ENCODE measurements at regions not wholly inside any gene's neighbourhood (a gene's known extent, or its start where the extent isn't known, plus 50 kb on each side); places are given as distances from the start of the nearest gene placed in this dataset.
"Not testable (repeated sequence)": the region's sequence is repeated elsewhere in the genome, so short reads cannot be mapped to it uniquely, and the experiment has no call there.

GRCh38 chr5:19172926-19173470, 815.0 kb downstream of the CDH18 start:
- no peak for DNase-seq

- DNase-seq, result no peak
These were observed 812.0 kb downstream of the CDH18 start for GRCh38 chr5:19175776-19176570.

GRCh38 chr5:19179571-19179970, 808.4 kb downstream of the CDH18 start:
- DNase-seq, result no peak

- no peak for DNase-seq
These were observed 798.8 kb downstream of the CDH18 start for GRCh38 chr5:19189176-19189575.

- no peak for DNase-seq
These were observed 794.4 kb downstream of the CDH18 start for GRCh38 chr5:19193631-19194030.

- DNase-seq, result no peak
These were observed 791.4 kb downstream of the CDH18 start for GRCh38 chr5:19196631-19197030.

GRCh38 chr5:19200251-19200650, 787.7 kb downstream of the CDH18 start:
- DNase-seq, result no peak

DNA sequence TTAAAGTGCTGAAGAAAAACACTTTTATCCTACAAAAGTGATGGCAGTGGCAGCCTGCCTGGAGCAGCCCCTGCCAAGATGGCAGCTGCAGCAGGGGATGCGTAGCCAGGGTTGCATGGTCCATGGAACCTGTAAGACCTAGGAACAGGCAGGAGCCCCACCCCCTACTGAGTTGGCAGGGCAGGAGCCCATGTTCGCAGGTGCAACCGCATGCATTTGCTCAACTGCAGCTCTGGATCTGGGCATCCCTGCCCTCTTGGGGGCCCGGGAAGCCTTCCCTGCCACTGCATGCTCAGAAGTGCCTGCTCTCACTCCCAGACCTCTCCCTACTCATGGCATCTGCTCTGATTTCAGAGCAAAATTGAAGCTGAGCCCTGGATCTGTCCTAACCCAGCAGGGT, 779.6 kb downstream of the CDH18 start:
- no peak for DNase-seq

- DNase-seq, result no peak
These were observed 777.1 kb downstream of the CDH18 start for GRCh38 chr5:19210886-19211285.

DNA sequence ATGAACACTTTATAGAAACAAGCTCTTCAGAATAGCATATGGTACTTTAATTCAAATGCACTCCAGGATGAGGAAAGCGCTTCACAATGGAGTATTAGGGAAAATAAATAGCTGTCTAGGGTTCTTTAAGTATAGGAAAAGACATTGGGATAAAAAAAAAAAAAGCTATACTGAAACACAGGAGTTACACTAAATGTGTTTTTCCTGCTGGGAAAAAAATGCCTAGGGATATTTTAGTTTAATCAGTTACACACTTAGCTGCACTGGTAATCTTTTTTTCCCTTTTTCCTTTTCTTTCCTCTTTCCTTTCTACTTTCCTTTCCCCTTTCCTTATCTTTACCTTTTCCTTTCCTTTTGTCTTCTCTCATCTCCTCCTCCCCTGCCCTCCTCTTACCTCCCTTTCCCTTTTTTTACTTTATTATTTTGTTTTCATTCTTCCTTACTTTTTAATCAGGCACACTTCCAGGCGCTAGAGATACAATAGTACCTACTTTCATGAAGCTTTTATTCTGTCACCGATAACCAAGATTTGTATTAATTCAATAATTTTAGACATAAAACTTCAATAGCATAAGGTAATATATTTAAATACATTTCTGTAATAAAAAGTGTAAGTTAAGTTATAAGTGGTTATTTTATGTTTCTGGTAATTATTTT, 758.7 kb downstream of the CDH18 start:
- DNase-seq, result no peak

- DNase-seq, result no peak
These were observed 754.4 kb downstream of the CDH18 start for GRCh38 chr5:19233573-19233972.

DNA sequence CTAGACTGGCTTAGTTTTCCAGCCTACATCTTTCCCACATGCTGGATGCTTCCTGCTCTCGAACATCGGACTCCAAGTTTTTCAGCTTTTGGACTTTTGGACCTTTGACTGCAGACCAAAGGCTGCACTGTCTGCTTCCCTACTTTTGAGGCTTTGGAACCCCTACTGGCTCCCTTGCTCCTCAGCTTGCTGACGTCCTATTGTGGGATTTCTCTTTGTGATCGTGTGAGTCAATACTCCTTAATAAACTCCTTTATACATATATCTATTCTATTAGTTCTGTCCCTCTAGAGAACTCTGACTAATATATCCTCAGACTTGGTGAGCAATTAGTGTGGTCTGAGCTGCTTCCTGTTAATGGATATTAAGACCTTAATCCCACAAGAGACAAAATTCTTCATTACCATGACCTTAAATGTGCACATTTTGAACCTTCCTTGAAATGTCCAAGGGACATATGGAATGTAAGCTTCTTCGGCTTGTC, 752.9 kb downstream of the CDH18 start:
- no peak for DNase-seq

- no peak for DNase-seq
These were observed 747.8 kb downstream of the CDH18 start for GRCh38 chr5:19240170-19240569.

DNA sequence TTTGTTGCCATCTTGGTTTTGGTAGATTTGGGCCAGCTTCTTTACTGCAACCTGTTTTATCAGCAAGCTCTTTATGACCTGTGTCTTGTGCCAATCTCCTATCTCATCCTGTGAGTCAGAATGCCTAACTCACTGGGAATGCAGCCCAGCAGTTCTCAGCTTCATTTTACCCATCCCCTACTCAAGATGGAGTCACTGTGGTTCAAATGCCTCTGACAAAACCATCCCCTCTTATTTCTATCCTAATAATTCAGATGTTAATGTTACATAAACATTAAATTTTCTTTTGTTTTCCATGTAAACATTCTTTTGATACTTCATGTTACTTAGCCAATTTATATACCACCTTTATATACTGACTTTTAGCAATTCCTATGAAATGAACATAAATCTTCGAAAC, 746.3 kb downstream of the CDH18 start:
- DNase-seq, result no peak

DNA sequence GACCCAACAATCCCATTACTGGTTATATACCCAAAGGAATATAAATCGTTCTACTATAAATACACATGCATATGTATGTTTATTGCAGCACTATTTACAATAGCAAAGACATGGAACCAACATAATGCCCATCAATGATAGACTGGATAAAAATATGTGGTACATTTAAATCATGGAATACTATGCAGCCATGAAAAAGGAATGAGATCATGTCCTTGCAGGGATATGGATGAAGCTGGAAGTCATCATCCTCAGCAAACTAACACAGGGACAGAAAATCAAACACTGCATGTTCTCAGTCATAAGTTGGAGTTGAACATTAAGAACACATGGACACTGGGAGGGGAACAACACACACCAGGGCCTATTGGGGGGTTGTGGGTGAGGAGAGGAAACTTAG, 741.8 kb downstream of the CDH18 start:
- DNase-seq, result not testable (repeated sequence)

- DNase-seq, result no peak
These were observed 740.7 kb downstream of the CDH18 start for GRCh38 chr5:19247302-19247701.

- no peak for DNase-seq
These were observed 732.0 kb downstream of the CDH18 start for GRCh38 chr5:19256036-19256435.

GRCh38 chr5:19258686-19259085, 729.3 kb downstream of the CDH18 start:
- no peak for DNase-seq

DNA sequence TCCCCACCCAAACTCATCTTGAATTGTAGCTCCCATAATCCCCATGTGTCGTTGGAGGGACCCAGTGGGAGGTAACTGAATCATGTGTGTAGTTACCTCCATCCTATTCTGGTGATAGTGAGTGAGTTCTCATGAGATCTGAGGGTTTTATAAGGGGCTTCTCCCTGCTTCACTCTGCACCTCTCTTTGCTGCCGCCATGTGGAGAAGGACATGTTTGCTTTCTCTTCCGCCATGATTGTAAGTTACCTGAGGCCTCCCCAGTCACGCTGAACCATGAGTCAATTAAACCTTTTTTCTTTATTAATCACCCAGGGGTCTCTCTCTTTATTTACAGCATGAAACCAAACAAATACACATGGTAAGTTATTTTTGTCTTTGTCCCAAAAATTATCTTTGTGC, 726.1 kb downstream of the CDH18 start:
- no peak for DNase-seq

DNA sequence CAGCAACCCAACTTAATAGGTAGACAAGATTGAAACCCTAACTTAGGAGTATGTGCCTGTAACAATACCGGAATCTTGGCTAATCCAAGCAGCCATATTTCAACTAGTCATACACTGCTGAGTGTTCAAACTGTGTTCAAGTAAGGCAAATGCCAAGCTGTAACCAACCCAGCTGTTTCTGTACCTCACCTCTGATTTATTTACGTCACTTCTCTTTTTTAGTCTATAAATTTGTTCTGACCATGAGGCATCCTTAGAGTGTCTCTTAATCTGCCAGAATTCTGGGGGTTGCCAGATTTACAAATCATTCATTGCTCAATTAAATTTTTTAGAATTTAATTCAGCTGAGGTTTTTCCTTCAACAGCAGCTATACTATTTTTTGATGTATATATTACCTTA, 723.2 kb downstream of the CDH18 start:
- no peak for DNase-seq

DNA sequence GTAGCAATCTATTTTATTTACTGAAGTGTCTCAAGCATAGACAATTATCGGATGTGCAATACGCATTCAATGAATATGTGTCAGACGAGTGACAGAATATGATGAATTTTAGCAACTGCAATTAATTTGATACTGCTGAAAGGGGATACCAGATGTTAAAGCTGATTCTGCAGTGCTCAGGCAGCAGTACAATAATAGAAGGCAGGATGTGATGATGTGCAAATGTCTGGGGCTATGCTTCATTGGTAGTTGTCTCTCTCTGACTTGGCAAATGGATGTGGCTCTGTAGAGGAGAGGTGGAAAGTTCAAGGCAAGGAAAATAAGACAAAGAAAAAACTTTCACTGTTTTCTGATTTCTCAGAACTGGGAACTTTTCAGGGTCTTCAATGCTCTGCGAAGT, 721.2 kb downstream of the CDH18 start:
- no peak for DNase-seq

DNA sequence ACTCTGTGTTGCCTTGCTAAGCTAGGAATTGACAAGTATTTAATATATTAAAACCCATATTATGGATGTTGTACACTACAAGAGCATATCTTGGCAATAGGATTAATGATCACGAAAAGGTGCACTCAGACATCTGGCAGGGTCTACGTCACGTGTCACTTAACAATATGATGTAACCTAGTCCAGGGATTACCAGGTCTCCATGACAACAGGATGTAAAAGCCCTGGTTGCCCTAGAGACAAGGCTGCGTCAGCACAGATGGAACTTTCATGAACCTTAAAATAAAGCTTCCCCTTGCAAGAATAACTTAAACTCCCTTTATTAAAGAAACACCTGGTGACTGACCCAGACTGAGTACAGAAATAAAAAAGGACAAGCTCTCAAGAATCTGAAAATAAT, 717.8 kb downstream of the CDH18 start:
- DNase-seq, result no peak

- no peak for DNase-seq
These were observed 713.4 kb downstream of the CDH18 start for GRCh38 chr5:19274578-19274977.

DNA sequence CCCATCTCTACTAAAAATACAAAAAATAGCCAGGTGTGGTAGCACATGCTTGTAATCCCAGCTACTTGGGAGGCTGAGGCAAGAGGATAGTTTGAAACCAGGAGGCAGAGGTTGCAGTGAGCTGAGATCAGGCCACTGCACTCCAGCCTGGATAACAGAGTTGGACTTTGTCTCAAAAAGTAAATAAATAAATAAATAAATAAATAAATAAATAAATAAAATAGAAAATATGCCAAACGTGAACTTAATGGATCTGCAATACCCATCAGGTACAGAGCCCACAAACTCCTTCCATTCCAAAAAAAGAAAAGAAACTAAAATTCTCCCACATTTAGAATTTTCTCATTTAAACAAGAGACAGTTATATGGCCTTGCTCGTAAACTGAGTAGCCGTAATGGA, 702.7 kb downstream of the CDH18 start:
- no peak for DNase-seq

Data from NCI-H510A (cell line).